ENCODE measurements at regions not wholly inside any gene's neighbourhood (a gene's known extent, or its start where the extent isn't known, plus 50 kb on each side); places are given as distances from the start of the nearest gene placed in this dataset.

DNA sequence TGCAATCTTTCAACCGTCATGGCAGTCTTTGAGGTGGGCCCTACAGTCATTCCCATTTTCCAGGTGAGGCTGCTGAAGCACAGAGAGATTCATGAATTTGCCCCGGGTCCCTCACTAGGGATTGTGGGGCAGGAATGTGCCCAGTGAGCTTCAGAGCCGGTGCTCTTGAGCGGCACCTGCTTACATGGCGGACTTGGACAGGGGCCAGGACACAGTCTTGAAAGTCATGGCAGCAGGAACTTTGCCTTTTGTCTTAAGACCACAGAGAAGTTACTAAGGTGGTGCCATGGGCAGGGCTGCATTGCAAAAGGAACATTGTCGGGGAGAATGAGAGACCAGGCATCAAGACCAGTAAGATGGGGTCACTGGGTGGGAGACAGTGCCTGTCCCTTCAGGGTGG is 363.4 kb downstream of the FOXL1 start:
- Histone ChIP-seq H3K36me3 (ENCODE audit: control insufficient read depth in 2 of 2, insufficient read depth in 2 of 2, low read length in 1 of 2) (no peaks in the 10 kb centered on the region), H3K9me3 (replicated peaks; ENCODE audit: control insufficient read depth, insufficient read depth, low read length) (no peaks in the 10 kb centered on the region; the same call in 2 of the 3 replicates), H3K27me3 (replicated peaks in 1 of 2; ENCODE audit: control insufficient read depth in 2 of 2, insufficient read depth in 2 of 2, low read length in 1 of 2) (no peaks in the 10 kb centered on the region), H2AFZ (ENCODE audit: control insufficient read depth, low read depth, low read length) (no peak overlapping the region), H3K4me1 (ENCODE audit: control insufficient read depth, insufficient read depth, low read length) (no peaks in the 10 kb centered on the region), H3K9ac (ENCODE audit: control insufficient read depth, insufficient read depth, low read length) (no peak overlapping the region), H3K4me3 (no peak overlapping the region), H3K79me2 (ENCODE audit: control insufficient read depth, insufficient read depth, low read length) (no peaks in the 10 kb centered on the region), H3K4me2 (ENCODE audit: control insufficient read depth, insufficient read depth) (no peak overlapping the region), H3K27ac (ENCODE audit: control insufficient read depth, insufficient read depth) (no peak overlapping the region), H4K20me1 (ENCODE audit: control insufficient read depth, insufficient read depth) (no peaks in the 10 kb centered on the region)
- ChIA-PET CTCF (no interaction called here), RAD21 (ENCODE audit: unreplicated experiment) (no interaction called here), POLR2A (no interaction called here), SMC1A (ENCODE audit: uncharacterized antibody, unreplicated experiment) (no interaction called here)
- 36% methylated on average over 6 of the region's 6 CpGs for whole genome bisulfite sequencing (ENCODE audit: insufficient coverage, insufficient replicate concordance, low lambda C conversion rate, missing lambda C conversion rate)
- TF ChIP-seq PAX5 (IDR thresholded peaks at IDR 0.05; ENCODE audit: borderline replicate concordance, low read depth, low read length) (no peak), SMARCA5 (IDR thresholded peaks at IDR 0.05) (no peak), HCFC1 (IDR thresholded peaks at IDR 0.05; ENCODE audit: low read length) (no peak), YY1 (IDR thresholded peaks at IDR 0.05; ENCODE audit: low read depth, low read length) (no peak), HDGF (IDR thresholded peaks at IDR 0.05) (no peak)
- TF ChIP-seq, protein P1, sequence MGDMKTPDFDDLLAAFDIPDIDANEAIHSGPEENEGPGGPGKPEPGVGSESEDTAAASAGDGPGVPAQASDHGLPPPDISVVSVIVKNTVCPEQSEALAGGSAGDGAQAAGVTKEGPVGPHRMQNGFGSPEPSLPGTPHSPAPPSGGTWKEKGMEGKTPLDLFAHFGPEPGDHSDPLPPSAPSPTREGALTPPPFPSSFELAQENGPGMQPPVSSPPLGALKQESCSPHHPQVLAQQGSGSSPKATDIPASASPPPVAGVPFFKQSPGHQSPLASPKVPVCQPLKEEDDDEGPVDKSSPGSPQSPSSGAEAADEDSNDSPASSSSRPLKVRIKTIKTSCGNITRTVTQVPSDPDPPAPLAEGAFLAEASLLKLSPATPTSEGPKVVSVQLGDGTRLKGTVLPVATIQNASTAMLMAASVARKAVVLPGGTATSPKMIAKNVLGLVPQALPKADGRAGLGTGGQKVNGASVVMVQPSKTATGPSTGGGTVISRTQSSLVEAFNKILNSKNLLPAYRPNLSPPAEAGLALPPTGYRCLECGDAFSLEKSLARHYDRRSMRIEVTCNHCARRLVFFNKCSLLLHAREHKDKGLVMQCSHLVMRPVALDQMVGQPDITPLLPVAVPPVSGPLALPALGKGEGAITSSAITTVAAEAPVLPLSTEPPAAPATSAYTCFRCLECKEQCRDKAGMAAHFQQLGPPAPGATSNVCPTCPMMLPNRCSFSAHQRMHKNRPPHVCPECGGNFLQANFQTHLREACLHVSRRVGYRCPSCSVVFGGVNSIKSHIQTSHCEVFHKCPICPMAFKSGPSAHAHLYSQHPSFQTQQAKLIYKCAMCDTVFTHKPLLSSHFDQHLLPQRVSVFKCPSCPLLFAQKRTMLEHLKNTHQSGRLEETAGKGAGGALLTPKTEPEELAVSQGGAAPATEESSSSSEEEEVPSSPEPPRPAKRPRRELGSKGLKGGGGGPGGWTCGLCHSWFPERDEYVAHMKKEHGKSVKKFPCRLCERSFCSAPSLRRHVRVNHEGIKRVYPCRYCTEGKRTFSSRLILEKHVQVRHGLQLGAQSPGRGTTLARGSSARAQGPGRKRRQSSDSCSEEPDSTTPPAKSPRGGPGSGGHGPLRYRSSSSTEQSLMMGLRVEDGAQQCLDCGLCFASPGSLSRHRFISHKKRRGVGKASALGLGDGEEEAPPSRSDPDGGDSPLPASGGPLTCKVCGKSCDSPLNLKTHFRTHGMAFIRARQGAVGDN (IDR thresholded peaks at IDR 0.05): no peak
- no peak for ATAC-seq
- no peak for DNase-seq (ENCODE audit: low read depth, low spot score)
- intact Hi-C loops (cut with micrococcal nuclease; ENCODE audit: unreplicated experiment): no loop called here
- BruUV-seq (replicated peaks): no TSS peak
- no peak for FAIRE-seq
- in situ Hi-C loops (cut with MboI): no loop called here
